HG02763 (cell line): ENCODE measurements at regions not wholly inside any gene's neighbourhood (a gene's known extent, or its start where the extent isn't known, plus 50 kb on each side); places are given as distances from the start of the nearest gene placed in this dataset.
"Not testable (repeated sequence)": the region's sequence is repeated elsewhere in the genome, so short reads cannot be mapped to it uniquely, and the experiment has no call there.

Source experiments
- ATAC-seq: cut with Tn5 transposase; IDR thresholded peaks from one replicate; pipeline ENCODE4 v1.9.1; 2021; ENCODE audit warnings: mild to moderate bottlenecking, moderate library complexity; ENCODE audit not compliant: unreplicated experiment

DNA sequence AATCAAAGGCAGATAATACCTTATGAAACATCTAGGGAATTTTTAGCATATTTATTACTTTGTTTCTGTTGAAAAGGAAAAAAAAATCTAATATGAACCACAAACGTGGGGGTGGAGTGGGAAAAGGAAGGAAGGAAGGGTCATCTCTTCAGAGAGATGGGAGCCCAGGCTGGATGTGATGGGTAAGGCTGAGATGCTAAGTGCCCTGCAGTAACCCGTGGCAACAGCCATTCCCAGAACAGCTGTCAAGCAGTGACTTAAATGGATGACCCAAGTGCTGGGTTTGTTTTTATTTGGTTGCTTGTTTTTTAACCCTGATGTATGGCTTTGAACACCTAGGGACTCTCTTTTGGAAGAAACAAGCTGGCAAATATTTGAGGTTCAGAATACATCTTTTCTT, 50.7 kb upstream of the KLF7 start:
- no peak for ATAC-seq

DNA sequence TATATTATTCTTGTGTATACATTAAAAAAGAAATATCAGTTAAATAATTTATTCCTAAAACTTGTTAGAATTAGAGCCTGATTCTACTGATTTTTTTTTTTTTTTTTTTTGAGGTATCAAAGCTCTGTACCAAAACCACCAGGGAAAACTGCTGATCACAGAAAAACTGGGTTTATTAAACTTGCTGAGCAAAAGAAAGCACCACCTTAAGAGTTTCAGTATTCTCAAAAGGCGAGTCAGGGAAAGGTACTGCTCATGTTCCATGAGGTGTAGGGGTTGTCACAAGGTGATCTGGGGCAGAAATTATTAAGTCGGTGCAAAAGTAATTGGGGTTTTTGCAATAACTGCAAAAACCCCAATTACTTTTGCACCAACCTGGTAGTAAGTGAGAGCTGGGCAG, 51.7 kb upstream of the KLF7 start:
- ATAC-seq, result no peak

DNA sequence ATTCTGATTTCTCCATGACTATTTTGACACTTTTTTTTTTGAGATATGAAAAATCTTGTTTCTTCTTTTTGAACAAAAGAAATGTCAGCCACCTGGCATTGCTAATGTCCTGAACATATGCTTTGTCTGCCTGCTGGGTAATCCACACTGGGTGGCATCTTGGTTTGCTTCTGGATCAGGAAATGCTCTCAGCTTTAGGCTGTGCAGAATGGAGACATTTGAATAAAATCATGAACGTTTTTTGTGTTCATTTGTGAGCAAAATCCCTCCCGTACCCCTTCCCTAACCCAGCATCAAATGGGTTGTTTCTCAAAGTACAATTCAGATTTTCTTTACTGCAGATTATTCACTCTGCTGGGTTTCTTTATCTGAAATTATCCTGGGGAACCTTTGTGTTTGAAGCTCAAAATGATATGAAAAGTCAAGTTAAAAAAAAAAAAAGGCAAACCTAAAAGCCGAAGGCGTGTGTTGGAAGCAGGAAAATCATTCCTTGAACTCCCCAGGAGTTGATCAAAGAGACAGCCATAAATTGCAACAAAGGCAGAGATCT, 53.4 kb upstream of the KLF7 start:
- no peak for ATAC-seq

DNA sequence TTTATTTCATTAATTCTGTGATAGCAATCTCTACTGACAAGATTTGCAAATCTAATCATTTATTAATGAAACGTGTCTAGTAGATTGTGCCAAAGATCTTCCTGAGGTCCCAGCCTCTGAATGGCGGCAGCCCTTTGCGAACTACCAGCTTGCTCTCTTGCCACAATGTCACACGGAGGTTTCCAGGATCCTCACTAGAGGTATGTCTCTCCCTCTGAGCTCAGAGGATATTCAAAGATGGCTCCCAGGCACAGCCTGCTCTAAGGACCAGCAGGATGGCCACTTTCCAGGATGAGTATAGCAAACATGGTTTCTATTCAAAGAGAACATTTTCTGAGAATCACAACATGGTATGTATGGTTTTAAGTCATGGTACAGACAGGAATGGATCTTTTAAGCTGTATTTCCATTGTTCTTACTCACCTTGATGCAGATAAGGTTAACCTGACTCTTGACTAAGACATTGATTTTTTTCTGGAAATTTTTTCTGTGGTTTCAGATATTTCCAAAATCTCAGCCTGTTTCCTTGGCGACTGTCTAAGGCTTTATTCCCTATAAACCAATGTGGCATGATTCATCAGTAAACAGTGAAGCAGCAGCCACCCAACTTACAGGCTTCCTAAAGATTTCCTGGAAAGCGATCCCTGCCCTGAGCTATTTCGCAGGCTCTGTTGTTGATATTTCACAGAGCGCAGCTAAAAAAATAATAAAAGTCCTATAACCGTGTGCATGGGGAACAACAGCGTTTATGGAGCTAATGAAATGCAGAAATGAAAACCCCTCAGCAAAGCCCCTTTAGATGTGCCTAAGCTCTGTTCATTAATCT, 54.1 kb upstream of the KLF7 start:
- no peak for ATAC-seq

DNA sequence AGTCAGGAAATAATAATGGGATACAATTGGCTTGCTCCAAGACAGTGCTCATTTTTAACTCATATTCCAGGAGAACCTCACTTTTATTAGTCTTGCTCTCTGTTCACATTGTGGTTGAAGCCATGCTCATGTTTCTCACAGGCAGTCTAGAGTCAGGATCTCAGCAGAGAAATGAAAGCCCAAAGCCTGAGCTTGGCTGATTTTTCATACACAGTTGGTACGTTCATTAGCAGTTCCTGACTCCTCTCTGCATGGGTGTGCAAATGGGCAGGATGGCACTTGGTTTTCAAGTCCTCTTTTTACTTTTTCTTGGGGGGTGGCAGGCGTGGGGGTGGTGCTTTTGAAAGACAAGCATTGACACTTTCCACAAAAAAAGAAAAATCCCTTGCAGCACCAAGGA, 56.0 kb upstream of the KLF7 start:
- ATAC-seq, result no peak

DNA sequence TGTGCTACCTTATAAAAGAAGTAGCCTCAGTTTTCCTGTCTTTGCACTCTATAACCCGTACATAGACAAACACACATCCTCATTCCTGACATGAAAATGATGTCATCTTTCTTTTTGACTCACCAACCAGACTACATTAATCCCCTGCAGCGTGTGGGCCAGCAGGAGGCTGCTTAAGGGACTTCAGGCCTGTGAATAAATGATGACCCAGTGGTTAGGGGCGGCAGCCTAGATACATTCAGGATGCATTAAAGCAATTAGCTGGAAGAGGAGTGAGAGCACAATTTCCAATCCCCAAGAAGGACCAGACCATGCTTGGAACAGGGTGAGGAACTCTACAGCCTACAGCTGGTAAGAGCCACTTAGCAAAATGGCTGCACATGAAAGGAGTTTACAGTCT, 57.3 kb upstream of the KLF7 start:
- ATAC-seq, result peak; percentile 70

DNA sequence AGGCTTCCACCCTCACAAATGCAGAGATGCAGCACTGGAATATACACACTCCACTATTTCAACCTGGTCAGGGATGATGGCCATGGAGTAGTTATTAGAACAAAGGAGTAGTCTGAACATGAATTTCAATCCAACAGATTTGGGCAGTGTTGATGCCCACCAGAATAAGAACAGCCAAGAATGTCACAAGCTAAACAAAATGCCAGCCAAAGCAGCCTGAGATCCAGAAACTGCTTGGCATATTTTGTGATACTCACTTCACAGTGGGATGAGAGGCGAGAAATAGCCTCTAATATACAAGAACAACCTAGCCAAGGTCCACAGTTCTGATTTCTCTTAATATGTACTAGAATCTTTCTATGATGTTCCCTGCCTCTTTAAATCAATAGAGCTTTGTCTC, 58.6 kb upstream of the KLF7 start:
- no peak for ATAC-seq

DNA sequence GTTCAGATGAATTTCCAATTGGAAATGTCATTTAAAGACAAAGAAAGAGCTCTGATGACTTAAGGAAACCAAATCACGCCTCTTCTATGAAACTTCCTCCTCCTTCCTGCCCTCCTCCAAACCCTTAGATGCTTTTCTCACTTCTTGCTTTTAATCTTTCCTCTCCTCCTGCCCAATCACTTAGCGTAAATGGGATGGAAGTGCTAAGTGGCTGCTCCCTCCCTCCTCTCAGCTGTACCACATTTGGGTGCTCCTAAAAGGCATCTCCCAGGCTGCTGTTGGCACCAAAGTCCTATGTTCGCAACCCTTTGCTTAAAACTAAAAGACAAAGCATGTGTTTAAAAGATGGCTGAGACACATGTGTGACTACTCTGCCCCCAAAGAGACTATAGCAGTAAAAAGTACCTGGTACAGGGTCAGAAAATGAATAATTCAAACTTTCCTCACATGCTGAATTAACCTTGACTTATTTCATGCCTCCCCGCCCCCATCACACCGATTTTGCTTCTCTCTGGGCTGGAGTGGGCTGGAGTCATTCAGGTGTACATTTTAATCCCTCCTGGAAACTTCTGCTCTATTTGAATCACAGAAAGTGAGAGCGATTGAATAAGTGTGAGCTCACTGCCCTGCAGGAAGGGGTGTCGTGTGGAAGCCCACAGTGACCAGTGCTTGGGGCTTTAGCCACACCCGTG, 59.2 kb upstream of the KLF7 start:
- no peak for ATAC-seq

DNA sequence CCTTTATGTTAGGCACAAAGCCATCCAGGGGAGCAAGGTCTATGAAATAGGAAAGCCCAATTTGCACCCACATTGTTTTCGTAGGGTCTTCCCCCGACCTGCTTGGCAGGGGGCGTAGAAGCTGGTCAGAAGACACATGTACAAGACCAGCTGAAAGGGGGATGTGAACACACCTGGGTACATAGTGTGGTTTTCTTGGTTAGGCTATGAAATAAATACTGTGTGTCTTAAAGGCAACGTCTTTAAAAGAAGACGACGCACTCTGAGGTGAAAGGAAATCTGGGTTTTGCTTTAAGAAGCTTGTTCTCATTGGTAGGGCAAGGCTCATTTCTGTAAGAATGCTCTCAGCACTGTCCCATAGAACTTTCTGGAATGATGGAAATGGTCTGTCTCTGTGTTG, 60.0 kb upstream of the KLF7 start:
- ATAC-seq, result no peak

DNA sequence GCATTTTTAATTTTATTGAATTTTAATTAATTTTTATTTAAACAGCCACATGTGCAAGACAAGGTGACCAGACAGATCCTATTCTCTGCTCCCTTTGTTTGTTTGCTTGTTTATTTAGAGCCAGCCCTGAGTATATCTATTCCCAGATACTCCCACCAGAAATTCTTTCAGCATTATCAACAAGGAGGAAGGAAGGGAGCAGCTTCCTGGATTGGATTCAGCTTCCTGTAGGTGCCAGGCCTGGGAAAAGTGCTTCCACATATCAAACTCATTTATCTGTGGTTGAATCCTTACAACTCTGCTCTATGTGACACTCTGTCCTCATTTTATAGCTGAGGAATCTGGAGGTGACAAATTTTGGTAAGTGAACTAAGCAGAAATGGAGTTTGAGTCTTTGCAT, 60.5 kb upstream of the KLF7 start:
- no peak for ATAC-seq

DNA sequence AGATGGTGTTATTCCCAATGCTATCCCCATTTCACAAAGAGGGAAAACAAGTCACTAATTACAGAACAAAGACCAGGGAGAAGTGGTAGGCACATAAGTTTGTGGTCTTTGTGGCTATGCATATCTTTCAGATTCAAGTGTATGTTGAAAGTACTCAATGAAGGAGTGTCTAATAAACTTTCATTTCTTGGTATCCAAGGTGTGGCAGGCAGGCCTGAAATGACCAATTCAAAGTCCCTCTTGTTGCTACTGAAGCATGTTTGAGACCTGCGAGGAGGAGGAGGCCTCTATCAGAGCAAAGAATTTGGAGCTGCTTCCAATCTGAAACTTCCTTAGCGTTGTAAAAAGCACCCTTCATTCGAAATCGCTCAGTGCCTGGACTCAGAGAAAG, 60.9 kb upstream of the KLF7 start:
- ATAC-seq, result no peak

DNA sequence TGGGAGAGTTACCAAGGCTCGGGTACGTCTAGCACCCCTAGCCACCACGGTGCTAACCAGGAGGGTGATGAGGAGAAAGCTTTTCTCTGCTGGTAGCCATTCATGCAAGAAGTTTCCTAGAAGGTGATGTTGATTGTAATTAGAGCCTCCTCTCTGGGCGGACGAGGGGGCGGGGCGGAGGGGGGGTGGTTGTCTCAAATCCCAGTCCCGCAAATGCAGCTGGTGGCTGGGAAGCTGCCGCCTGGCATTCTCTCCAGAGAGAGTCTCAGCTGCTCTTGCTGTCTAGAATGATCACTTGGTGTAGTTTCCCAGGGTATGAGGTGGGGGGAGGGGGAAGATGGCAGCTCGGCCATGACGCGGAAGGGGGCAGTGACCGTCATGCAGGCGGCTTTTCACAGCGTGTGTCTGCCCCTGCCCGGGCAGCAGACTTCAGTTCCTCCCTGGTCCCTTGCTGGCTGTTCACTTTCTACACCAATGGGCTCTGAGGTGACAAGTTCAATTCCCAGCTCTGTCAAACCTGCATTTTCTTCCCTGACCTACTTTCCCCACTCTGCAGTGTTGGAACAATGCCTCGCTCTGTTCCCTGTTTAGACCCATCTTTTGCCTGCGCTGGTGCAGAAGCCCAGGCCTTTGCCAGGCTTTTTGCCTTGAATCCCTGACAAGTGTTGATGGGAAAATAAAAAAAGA, 61.5 kb upstream of the KLF7 start:
- ATAC-seq, result no peak

DNA sequence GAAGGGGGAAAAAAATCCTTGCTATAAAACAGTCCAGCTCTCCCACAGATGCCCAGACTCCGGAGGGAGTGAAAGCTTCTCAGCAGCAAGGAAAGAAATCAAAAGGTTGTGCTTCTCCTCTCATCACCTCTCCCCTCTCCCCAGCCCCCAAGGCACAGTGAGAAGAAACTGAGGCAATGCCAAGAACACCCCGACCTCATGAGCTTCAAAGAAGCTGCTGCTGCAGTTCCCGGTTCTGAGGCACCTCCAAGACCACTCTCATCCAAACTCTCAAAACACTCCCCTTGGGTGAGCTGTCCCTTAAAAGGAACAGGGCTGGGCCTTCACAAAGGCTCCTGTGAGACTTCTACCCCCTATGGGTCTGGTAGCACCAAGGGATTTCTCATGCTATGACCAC, 62.0 kb upstream of the KLF7 start:
- no peak for ATAC-seq

DNA sequence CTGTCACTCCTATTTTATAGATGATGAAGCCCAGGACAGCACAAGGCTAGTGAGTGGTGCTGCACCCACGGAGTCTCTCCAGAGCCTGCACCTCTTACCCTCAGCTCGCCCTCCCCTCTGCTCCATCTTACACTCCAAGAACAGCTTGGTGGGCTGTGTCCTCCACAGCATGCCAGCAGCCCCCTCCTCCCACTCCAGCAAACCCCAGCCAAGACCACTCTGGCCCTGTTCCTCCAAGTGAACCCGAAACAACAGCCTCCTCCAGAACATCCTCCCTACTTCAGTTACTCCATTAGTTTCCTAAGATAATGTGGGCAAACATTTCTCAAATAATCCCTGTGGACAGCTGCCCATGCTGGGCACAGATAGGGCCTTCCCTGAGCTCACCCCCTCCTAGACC, 62.7 kb upstream of the KLF7 start:
- no peak for ATAC-seq

DNA sequence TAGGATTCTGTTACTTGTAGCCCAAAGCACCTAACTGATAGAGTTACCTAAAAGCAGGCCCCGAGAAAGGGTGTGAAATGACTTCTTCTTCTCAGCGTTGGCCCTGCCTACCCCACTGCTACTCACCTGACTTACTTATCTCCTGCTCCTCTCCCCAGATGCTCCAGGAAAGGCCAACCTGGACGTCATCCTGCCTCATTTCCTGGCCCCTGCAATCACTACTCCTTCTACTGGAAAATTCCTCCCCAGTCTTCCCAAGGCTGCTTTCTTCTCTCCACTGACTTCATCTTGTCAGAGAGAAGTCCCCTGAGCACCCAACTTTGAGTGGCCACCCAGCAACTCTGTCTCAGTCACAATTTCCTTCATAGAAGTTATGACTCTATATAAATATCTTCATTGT, 63.4 kb upstream of the KLF7 start:
- no peak for ATAC-seq

DNA sequence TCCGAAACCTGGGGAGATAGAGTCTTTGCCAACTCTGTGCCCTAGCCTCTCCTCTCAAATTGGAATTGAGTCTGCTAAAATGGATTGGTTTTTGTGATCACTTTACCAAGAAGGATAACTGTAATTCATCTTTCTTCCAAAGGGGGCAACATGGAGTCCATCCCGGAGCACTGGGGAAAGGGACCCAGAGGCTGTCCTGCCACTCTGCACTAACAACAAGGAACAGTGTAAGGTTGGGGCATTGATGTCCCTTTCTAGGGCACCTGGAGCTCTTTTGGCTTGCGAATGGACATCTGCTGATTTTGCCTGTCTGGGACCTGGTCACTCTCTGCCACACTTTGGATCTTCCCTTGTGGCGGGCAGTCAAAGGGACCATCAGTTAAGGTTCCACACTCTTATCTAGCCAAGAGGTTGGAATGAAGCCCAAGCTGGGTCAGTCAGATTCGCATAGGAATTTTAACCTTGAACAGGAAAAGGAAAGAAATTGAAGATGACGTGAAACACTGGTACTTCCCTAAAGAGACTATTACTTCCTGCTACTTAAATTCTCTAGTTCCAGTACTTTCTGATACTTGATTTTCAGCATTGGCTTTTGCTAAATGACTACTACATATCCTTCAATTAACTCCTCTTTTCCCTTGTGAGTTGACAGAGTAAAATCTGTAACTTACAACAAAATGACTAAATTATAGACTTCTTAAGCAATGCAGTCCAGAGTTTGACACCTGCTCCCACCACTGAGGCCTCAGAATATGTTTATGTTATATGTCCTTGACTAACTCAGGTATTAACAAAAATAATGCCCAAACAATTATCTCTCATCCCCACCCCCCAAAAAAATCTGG, 64.7 kb upstream of the KLF7 start:
- ATAC-seq, result no peak

DNA sequence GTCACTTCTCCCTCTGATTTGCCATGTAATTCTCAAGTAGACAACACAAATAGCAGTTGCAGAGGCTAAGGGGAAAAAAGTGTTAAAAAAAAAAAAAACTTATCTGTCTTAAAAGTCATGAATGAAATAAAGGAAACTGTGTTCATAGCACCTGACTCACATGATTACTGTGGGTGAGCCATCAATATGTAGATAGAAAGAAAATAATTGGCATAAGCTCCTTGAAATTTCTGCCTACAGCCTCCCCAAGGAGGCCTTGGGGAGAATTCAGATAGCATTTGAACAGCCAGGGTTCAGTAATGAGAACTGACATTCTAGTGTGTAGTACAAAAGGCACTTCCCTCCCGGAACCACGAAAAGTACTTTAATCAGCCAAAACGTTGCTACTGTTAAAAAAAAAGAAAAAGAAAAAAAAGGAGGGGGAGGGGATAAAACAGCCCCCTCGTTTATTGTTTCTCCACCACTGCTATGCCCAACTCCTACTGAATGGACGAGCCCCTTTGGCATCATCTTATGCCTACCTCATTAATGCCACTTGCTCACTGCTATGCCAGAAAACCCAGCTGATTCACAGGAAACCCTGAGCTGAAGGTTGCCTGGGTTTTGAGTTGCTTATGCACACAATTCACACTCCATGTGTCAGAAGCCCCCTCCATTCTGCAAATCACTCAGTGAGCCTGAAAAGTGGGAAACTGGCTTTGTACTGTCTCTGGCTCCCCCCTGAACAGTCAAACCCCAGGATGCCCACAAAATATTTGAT, 65.5 kb upstream of the KLF7 start:
- no peak for ATAC-seq

DNA sequence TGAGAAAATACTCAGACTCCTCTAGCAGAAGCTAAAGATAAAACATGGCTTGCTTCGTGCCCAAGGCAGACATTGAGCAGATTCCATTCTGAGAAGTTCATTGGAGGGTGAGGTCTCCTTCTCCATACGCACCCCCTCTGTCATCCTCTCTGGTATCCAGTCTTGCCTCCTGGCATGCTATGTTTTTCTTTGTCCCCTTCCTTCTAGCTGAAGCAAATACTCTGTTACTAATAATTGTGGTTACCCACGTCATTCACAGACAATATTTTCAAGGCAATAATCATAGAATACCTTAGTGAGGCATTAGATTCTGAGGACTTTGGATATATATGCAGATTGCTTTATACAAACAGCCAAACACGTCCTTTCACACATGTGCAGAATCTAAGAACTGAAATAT, 66.2 kb upstream of the KLF7 start:
- no peak for ATAC-seq

DNA sequence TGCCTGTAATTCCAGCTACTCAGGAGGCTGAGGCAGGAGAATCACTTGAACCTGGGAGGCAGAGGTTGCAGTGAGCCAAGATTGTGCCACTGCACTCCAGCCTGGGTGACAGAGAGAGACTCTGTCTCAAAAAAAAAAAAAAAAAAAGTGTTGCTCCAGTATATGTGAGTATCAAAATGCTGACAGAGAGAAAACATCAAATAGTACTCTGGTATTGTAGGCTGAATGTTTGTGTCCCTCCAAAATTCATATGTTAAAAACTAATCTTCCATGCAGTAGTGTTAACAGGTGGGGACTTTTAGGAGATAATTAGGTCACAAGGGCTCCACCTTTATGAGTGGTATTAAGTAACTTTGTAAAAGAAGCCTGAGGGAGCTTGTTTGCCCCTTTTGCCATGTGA, 67.4 kb upstream of the KLF7 start:
- ATAC-seq, result not testable (repeated sequence)

DNA sequence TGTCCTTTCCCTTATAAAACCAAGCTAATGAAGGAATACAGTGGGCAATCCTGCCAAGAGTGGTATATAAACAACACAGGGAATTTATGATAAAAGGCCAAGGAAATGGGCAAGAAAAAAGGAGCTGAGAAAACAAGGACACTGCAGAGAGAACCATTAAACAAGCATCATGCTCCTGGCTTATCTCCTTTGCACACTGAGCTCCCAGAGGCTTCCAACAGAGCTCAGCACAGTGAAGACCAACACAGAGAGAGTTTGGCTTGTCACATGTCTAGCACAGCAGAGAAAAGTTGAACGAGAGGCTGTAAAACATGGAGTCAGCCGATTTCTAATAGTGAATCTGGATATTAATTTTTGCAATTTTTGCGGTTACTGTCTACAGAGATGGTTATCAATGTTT, 68.0 kb upstream of the KLF7 start:
- no peak for ATAC-seq
